ENCODE measurements at regions not wholly inside any gene's neighbourhood (a gene's known extent, or its start where the extent isn't known, plus 50 kb on each side); places are given as distances from the start of the nearest gene placed in this dataset.

- DNase-seq (ENCODE audit: low spot score), result no peak
- no peaks in the 10 kb centered on the region for H3K79me2 ChIP-seq
- WGBS (ENCODE audit: low lambda C conversion rate, missing lambda C conversion rate), result 93% methylated on average over 6 of the region's 6 CpGs
- no peak for TF ChIP-seq EZH2 (IDR thresholded peaks at IDR 0.05; ENCODE audit: borderline replicate concordance)
- TF ChIP-seq CTCF (IDR thresholded peaks at IDR 0.05; ENCODE audit: poor library complexity), result no peak
- TF ChIP-seq EZH2phosphoT487 (IDR thresholded peaks at IDR 0.05; ENCODE audit: low read depth, severe bottlenecking, unreplicated experiment), result no peak
- no peak overlapping the region for H2AFZ ChIP-seq
- no peaks in the 10 kb centered on the region for H3K36me3 ChIP-seq (replicated peaks; ENCODE audit: insufficient read depth, low read depth)
- no peak overlapping the region for H3K27ac ChIP-seq
- no peaks in the 10 kb centered on the region for H4K20me1 ChIP-seq (ENCODE audit: insufficient read depth, poor library complexity, severe bottlenecking)
- no peaks in the 10 kb centered on the region for H3K27me3 ChIP-seq
- H3K4me2 ChIP-seq, result no peak overlapping the region
- H3K4me1 ChIP-seq (ENCODE audit: insufficient read depth), result peaks cover 25% of the 10 kb centered on the region
- H3K4me3 ChIP-seq, result no peak overlapping the region
- no peaks in the 10 kb centered on the region for H3K9me2 ChIP-seq (replicated peaks; ENCODE audit: insufficient read depth)
- no peaks in the 10 kb centered on the region for H3K9me3 ChIP-seq (ENCODE audit: low read depth)
These were observed 73.0 kb upstream of the AFF3 start for GRCh38 chr2:100215371-100215770.

GRCh38 chr2:100214265-100214971 lies 72.0 kb upstream of the AFF3 start:
- WGBS (ENCODE audit: low lambda C conversion rate, missing lambda C conversion rate), result 57% methylated on average over 9 of the region's 9 CpGs
- peak; percentile 76 for DNase-seq (ENCODE audit: low spot score)
- Histone ChIP-seq H3K4me3 (no peak overlapping the region), H3K27me3 (no peaks in the 10 kb centered on the region), H3K27ac (peak overlapping the region; percentile 67), H3K4me1 (ENCODE audit: insufficient read depth) (peaks cover 25% of the 10 kb centered on the region), H3K9me2 (replicated peaks; ENCODE audit: insufficient read depth) (no peaks in the 10 kb centered on the region), H4K20me1 (ENCODE audit: insufficient read depth, poor library complexity, severe bottlenecking) (no peaks in the 10 kb centered on the region), H3K79me2 (no peaks in the 10 kb centered on the region), H3K4me2 (no peak overlapping the region), H2AFZ (no peak overlapping the region), H3K36me3 (replicated peaks; ENCODE audit: insufficient read depth, low read depth) (no peaks in the 10 kb centered on the region), H3K9me3 (ENCODE audit: low read depth) (no peaks in the 10 kb centered on the region)
- TF ChIP-seq CTCF (IDR thresholded peaks at IDR 0.05; ENCODE audit: poor library complexity) (no peak), EZH2 (IDR thresholded peaks at IDR 0.05; ENCODE audit: borderline replicate concordance) (no peak), EZH2phosphoT487 (IDR thresholded peaks at IDR 0.05; ENCODE audit: low read depth, severe bottlenecking, unreplicated experiment) (no peak)

- no peak for DNase-seq (ENCODE audit: low spot score)
- TF ChIP-seq EZH2 (IDR thresholded peaks at IDR 0.05; ENCODE audit: borderline replicate concordance) (no peak), EZH2phosphoT487 (IDR thresholded peaks at IDR 0.05; ENCODE audit: low read depth, severe bottlenecking, unreplicated experiment) (no peak), CTCF (IDR thresholded peaks at IDR 0.05; ENCODE audit: poor library complexity) (no peak)
- Histone ChIP-seq H3K4me3 (no peak overlapping the region), H3K9me3 (ENCODE audit: low read depth) (no peaks in the 10 kb centered on the region), H3K27me3 (no peaks in the 10 kb centered on the region), H3K79me2 (no peaks in the 10 kb centered on the region), H2AFZ (no peak overlapping the region), H4K20me1 (ENCODE audit: insufficient read depth, poor library complexity, severe bottlenecking) (no peaks in the 10 kb centered on the region), H3K4me1 (ENCODE audit: insufficient read depth) (peaks cover 25% of the 10 kb centered on the region), H3K27ac (peak overlapping the region; percentile 67), H3K9me2 (replicated peaks; ENCODE audit: insufficient read depth) (no peaks in the 10 kb centered on the region), H3K36me3 (replicated peaks; ENCODE audit: insufficient read depth, low read depth) (no peaks in the 10 kb centered on the region), H3K4me2 (no peak overlapping the region)
- WGBS (ENCODE audit: low lambda C conversion rate, missing lambda C conversion rate), result 88% methylated on average over 3 of the region's 3 CpGs
These were observed 71.2 kb upstream of the AFF3 start for GRCh38 chr2:100213595-100213994.
